Spleen (tissue), 11 donors: ENCODE measurements at regions not wholly inside any gene's neighbourhood (a gene's known extent, or its start where the extent isn't known, plus 50 kb on each side); places are given as distances from the start of the nearest gene placed in this dataset.
"Not testable (repeated sequence)": the region's sequence is repeated elsewhere in the genome, so short reads cannot be mapped to it uniquely, and the experiment has no call there.

Experiments
- DNase-seq: peaks from one replicate; pipeline ENCODE4 v3.0.0-alpha.2; 2020
- H3K27ac ChIP-seq, 8 donors: fragments of 200-600 bp; sonication (generic) in 7 of 8; 1 replicate in 4 of 8; 2 replicates in 4 of 8; pipeline versions ENCODE4 v1.5.0 to v1.8.0; 2016 to 2021; ENCODE audit warnings: inconsistent platforms in 4 of 8, mild to moderate bottlenecking in 4 of 8, moderate library complexity in 1 of 8
- H3K27me3 ChIP-seq, 7 donors: fragments of 200-600 bp; sonication (generic) in 6 of 7; replicated peaks in 1 of 7; 1 replicate in 4 of 7; 2 replicates in 3 of 7; pipeline versions ENCODE4 v1.5.0 to v1.8.0; 2016 to 2021; ENCODE audit warnings: inconsistent platforms in 3 of 7, mild to moderate bottlenecking in 1 of 7
- H3K36me3 ChIP-seq, 6 donors: fragments of 200-600 bp; sonication (generic) in 5 of 6; 1 replicate in 4 of 6; 2 replicates in 2 of 6; pipeline versions ENCODE4 v1.5.0 to v1.8.0; 2016 to 2021; ENCODE audit warnings: inconsistent platforms in 2 of 6
- H3K4me1 ChIP-seq, 6 donors: fragments of 200-600 bp; sonication (generic) in 5 of 6; 1 replicate in 3 of 6; 2 replicates in 3 of 6; pipeline versions ENCODE4 v1.5.0 to v1.8.0; 2016 to 2021; ENCODE audit warnings: inconsistent platforms in 3 of 6
- H3K4me3 ChIP-seq, 8 donors: fragments of 200-600 bp; sonication (generic) in 7 of 8; 1 replicate in 4 of 8; 2 replicates in 4 of 8; pipeline versions ENCODE4 v1.5.0 to v1.8.0; 2016 to 2021; ENCODE audit warnings: inconsistent platforms in 4 of 8, mild to moderate bottlenecking in 4 of 8, moderate library complexity in 2 of 8
- H3K9me3 ChIP-seq, 8 donors: fragments of 200-600 bp; sonication (generic) in 7 of 8; 1 replicate in 4 of 8; 2 replicates in 4 of 8; pipeline versions ENCODE4 v1.5.0 to v1.8.0; 2016 to 2021; ENCODE audit warnings: inconsistent platforms in 4 of 8
- POLR2A ChIP-seq, 3 donors: fragments of 450-650 bp; IDR thresholded peaks; one replicate each; pipeline ENCODE4 v1.5.1; 2017; ENCODE audit warnings: antibody characterized with exemption in 3 of 3, mild to moderate bottlenecking in 1 of 3
- POLR2AphosphoS5 ChIP-seq, 3 donors: sonication (generic); formaldehyde crosslinking; IDR thresholded peaks; one replicate each; pipeline ENCODE4 v1.5.1; 2017; ENCODE audit warnings: antibody characterized with exemption in 3 of 3
- WGBS, 5 donors: extraction: QIAGEN DNeasy Blood & Tissue Kit in 3 of 5; methylation state at CpG; one replicate each; pipeline versions ENCODE4 v1.1.5 to v1.1.7; 2013 to 2018; 5-methylcytosine and 5-hydroxymethylcytosine counted together
- intact Hi-C: fragments of 100-400 bp; cut with DNase I; formaldehyde crosslinking; loops from one replicate; pipeline ENCODE4 v1.15.0; 2023; ENCODE audit warnings: low total_unique reads
- TF ChIP-seq, protein P1 (sequence below), 11 experiments: fragments of 200-600 bp in 7 of 11; fragments of 450-650 bp in 4 of 11; sonication (generic) in 4 of 11; IDR thresholded peaks in 8 of 11; conservative IDR thresholded peaks in 3 of 11; 1 replicate in 7 of 11; 2 replicates in 4 of 11; pipeline versions ENCODE4 v1.4.0 to v1.8.0; 2016 to 2021; ENCODE audit warnings: antibody characterized with exemption in 11 of 11, inconsistent platforms in 4 of 11, mild to moderate bottlenecking in 1 of 11
- donor health status: healthy with polysubstance abuse.
- donor health status: DM: no; HTN: no; CAD: no; lungs with moderate emphysema.
- donor health status: DM: no; HTN: no; CAD: no.
- donor health status: Bipolar disorder and iron deficiency.
- donor health status: healthy.
- donor health status: DM: no; HTN: no; CAD: no.
- donor health status: DM: yes; HTN: yes; CAD: no.

DNA sequence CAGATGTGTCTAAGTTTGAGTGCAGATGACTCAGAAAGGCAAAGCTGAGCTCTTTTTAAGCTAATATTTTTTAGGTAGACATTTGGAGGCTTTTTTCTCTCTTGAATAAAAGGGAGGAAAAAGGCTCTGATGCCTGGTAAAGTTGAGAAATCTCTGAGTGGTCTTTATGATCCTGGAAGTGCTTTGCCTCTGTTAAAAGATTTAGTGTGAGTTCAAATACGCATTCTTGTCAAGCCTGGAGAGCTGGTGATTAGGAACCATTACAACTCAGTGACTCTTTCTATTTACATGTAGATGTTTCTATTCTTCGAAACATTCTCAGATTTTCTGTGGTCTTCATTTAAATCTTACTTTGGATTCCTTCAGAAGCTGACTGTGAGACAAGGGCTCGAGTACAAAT lies 143.4 kb upstream of the MED14 start:
- WGBS, 5 donors, result 47 to 96% (median 94%) methylated on average over 3 of the region's 3 CpGs

GRCh38 chrX:40879172-40879571 lies 143.8 kb upstream of the MED14 start:
- intact Hi-C loops, result loop anchor here (5.0 kb wide), 1 partner anchor 238 kb away; no protein-coding TSS in a partner anchor
- 57 to 94% (median 92%) methylated on average over 6 of the region's 6 CpGs for WGBS, 5 donors

More for the DNA sequence above, 143.4 kb upstream of the MED14 start:
- intact Hi-C loops, result loop anchor here (5.0 kb wide), 1 partner anchor 239 kb away; no protein-coding TSS in a partner anchor
- Histone ChIP-seq H3K4me3 (no peak overlapping the region), H3K4me1 (peaks cover 0 to 6% (median 0%) of the 10 kb centered on the region in 6 donors), H3K9me3 (no peaks in the 10 kb centered on the region), H3K36me3 (no peaks in the 10 kb centered on the region), H3K27ac (no peak overlapping the region), H3K27me3 (peaks cover 0 to 8% (median 0%) of the 10 kb centered on the region in 7 donors)
- DNase-seq, result no peak
- no peak for TF ChIP-seq POLR2A (IDR thresholded peaks at IDR 0.05)
- no peak for TF ChIP-seq POLR2AphosphoS5 (IDR thresholded peaks at IDR 0.05)
- TF ChIP-seq, protein P1, sequence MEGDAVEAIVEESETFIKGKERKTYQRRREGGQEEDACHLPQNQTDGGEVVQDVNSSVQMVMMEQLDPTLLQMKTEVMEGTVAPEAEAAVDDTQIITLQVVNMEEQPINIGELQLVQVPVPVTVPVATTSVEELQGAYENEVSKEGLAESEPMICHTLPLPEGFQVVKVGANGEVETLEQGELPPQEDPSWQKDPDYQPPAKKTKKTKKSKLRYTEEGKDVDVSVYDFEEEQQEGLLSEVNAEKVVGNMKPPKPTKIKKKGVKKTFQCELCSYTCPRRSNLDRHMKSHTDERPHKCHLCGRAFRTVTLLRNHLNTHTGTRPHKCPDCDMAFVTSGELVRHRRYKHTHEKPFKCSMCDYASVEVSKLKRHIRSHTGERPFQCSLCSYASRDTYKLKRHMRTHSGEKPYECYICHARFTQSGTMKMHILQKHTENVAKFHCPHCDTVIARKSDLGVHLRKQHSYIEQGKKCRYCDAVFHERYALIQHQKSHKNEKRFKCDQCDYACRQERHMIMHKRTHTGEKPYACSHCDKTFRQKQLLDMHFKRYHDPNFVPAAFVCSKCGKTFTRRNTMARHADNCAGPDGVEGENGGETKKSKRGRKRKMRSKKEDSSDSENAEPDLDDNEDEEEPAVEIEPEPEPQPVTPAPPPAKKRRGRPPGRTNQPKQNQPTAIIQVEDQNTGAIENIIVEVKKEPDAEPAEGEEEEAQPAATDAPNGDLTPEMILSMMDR (IDR thresholded peaks at IDR 0.05 in 8 of 11, conservative IDR thresholded peaks at IDR 0.05 in 3 of 11), result no peak

GRCh38 chrX:40880712-40881111 lies 145.4 kb upstream of the MED14 start:
- Histone ChIP-seq H3K4me1 (peaks cover 0 to 6% (median 0%) of the 10 kb centered on the region in 6 donors), H3K4me3 (no peak overlapping the region), H3K9me3 (no peaks in the 10 kb centered on the region), H3K36me3 (no peaks in the 10 kb centered on the region), H3K27ac (no peak overlapping the region), H3K27me3 (peaks cover 0 to 8% (median 0%) of the 10 kb centered on the region in 7 donors)
- intact Hi-C loops, result no loop called here
- WGBS, 5 donors, result 55 to 91% (median 88%) methylated on average over 3 of the region's 3 CpGs
- DNase-seq, result no peak
- TF ChIP-seq, protein P1 (IDR thresholded peaks at IDR 0.05 in 8 of 11, conservative IDR thresholded peaks at IDR 0.05 in 3 of 11), result no peak
- TF ChIP-seq POLR2AphosphoS5 (IDR thresholded peaks at IDR 0.05), result no peak
- TF ChIP-seq POLR2A (IDR thresholded peaks at IDR 0.05), result no peak

More at GRCh38 chrX:40879172-40879571, 143.8 kb upstream of the MED14 start:
- not testable (repeated sequence) for DNase-seq, H3K27ac ChIP-seq, H3K4me1 ChIP-seq, H3K4me3 ChIP-seq, H3K9me3 ChIP-seq, H3K27me3 ChIP-seq, H3K36me3 ChIP-seq

DNA sequence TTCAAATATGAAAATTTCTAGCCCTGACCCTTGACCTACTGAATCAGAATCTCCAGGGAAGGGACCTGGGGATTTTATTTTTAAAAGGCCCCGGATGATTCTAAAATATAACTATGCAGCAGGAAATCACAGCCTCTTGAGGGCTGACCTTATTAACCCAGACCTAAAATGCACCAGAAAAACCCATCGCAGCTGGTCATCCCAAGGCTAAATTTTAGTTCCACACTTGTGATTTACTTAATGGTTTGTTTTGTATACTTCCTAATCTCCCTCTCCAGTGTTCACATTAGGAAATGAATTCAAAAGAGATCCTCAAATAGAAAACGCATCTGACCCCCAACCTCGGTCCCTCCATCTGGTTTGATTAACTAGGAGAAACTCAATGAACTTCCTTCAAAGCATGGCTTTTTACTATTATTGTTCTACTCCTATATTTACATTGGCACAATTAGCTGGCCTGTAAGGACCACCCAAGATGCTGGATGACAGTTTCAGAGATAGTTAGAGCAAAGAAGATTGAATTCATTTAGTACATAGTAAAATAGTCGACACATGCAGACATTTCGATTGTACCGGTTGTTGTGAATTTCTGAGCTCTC lies 147.8 kb upstream of the MED14 start:
- TF ChIP-seq POLR2AphosphoS5 (IDR thresholded peaks at IDR 0.05), result no peak
- no peak for TF ChIP-seq POLR2A (IDR thresholded peaks at IDR 0.05)
- TF ChIP-seq, protein P1 (IDR thresholded peaks at IDR 0.05 in 8 of 11, conservative IDR thresholded peaks at IDR 0.05 in 3 of 11), result no peak
- H3K9me3 ChIP-seq, result no peaks in the 10 kb centered on the region
- H3K36me3 ChIP-seq, result no peaks in the 10 kb centered on the region
- intact Hi-C loops, result no loop called here
- no peak overlapping the region for H3K27ac ChIP-seq
- H3K4me3 ChIP-seq, result no peak overlapping the region
- peaks cover 0 to under 1% (median 0%) of the 10 kb centered on the region in 7 donors for H3K27me3 ChIP-seq
- WGBS, 5 donors, result 71 to 78% (median 72%) methylated on average over 7 of the region's 7 CpGs
- DNase-seq, result no peak
- H3K4me1 ChIP-seq, result peaks cover 0 to under 1% (median 0%) of the 10 kb centered on the region in 6 donors
